ENCODE measurements at regions not wholly inside any gene's neighbourhood (a gene's known extent, or its start where the extent isn't known, plus 50 kb on each side); places are given as distances from the start of the nearest gene placed in this dataset.
A peak's percentile ranks its signal among the peaks of the same experiment; 100 is the strongest.
"Not testable (repeated sequence)": the region's sequence is repeated elsewhere in the genome, so short reads cannot be mapped to it uniquely, and the experiment has no call there.

DNA sequence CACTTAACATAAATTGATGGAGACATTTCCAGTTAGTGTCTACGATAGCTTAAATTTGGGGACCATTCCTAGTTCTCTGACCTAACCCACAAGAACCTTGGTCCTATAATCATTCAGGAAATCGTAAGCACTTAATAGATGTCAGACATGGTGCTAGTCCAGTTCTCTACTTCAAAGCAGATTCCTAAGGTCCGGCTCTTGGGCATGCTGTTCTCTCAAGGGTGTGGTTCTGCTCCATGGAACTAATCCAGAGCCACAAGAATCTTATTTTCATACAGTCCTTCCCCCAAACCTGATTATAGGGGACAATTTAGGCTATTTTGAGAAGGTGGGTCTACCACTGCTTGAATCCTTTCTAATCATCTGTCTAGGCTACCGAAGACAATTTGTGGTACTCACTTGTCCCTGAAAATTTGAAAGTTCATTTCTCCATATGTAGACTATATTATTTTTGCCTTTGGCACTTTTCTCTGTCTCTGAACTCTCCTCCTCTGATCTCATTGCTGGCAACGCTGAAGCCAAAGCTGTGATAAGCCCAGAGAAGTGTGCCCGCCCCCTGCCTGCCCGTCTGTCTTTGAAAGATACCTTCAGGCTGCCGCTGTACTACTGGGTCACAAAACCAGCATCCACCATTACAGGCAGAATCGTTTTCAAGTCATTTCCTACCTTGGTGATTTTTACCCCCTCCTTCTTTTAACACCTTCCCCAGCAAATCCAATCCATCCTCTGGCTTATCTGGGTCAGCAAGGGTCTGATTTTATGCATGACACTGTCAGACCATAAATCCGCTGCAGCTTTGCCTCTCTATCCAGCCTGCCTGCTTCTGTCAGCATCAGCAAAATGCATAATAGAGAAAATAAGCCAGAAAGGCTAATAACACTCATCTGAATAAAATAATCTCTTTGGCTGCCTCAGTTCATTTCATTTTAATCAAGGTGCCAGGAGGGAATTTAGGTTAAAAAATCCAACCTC lies 132.8 kb downstream of the SRGAP2 start:
- H3K27ac ChIP-seq (ENCODE audit: low read depth in 1 of 2, low read length in 2 of 2); H3K4me2 ChIP-seq (replicated peaks; ENCODE audit: extremely low read depth, low read length, poor library complexity, severe bottlenecking); H3K4me3 Mint-ChIP-seq; H3K27me3 Mint-ChIP-seq (ENCODE audit: low read depth in 3 of 3); H3K36me3 Mint-ChIP-seq; H3K36me3 ChIP-seq (replicated peaks in 1 of 2; ENCODE audit: control insufficient read depth in 1 of 2, insufficient read depth in 2 of 2, low read length in 2 of 2); DNase-seq; intact Hi-C loops (cut with micrococcal nuclease); H3K9me3 Mint-ChIP-seq; H3K27me3 ChIP-seq (ENCODE audit: control insufficient read depth in 2 of 2, insufficient read depth in 2 of 2, low read length in 2 of 2); H3K27ac Mint-ChIP-seq; H3K79me2 ChIP-seq (ENCODE audit: insufficient read depth, low read length); H2AFZ ChIP-seq (ENCODE audit: insufficient read depth, low read depth, low read length, poor library complexity, severe bottlenecking); H3K4me3 ChIP-seq (replicated peaks in 1 of 3; ENCODE audit: low read depth in 2 of 3, low read length in 3 of 3); H4K20me1 ChIP-seq (ENCODE audit: insufficient read depth, low read length); H3K9me3 ChIP-seq (replicated peaks in 1 of 2; ENCODE audit: control insufficient read depth in 1 of 2, insufficient read depth in 1 of 2, low read length in 2 of 2); H3K9ac ChIP-seq (ENCODE audit: insufficient read depth, low read length, poor library complexity, severe bottlenecking); H3K4me1 ChIP-seq (ENCODE audit: control insufficient read depth in 1 of 2, insufficient read depth in 2 of 2, low read length in 2 of 2); H3K4me1 Mint-ChIP-seq: not testable (repeated sequence)
- no CpG with 5 or more reads among the region's 10 CpGs for WGBS (ENCODE audit: insufficient coverage)

DNA sequence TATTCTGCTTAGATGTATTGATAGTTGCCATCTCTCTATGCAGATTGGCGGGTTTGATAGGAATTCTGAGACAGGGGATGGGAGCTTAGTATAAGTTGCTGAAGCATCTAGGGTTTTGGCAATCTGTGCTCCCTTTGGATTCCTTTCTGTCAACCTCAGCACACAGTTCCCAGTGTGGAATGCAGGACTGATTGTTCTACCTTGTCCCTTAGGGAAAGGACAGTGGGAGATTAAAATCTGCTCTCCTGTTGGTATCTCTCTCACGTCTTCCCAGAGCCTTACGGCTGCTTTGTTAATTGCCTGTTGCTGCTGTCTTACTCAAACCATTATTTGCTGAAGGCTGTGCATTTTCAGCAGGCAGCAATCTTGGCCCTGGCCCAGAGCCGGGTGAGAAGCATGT lies 133.3 kb upstream of the IKBKE start:
- H3K36me3 Mint-ChIP-seq; H3K79me2 ChIP-seq (ENCODE audit: insufficient read depth, low read length); H4K20me1 ChIP-seq (ENCODE audit: insufficient read depth, low read length); H3K4me3 Mint-ChIP-seq; H2AFZ ChIP-seq (ENCODE audit: insufficient read depth, low read depth, low read length, poor library complexity, severe bottlenecking); H3K4me3 ChIP-seq (replicated peaks in 1 of 3; ENCODE audit: low read depth in 2 of 3, low read length in 3 of 3); H3K36me3 ChIP-seq (replicated peaks in 1 of 2; ENCODE audit: control insufficient read depth in 1 of 2, insufficient read depth in 2 of 2, low read length in 2 of 2); H3K9me3 Mint-ChIP-seq; H3K4me1 Mint-ChIP-seq; H3K4me2 ChIP-seq (replicated peaks; ENCODE audit: extremely low read depth, low read length, poor library complexity, severe bottlenecking); intact Hi-C loops (cut with micrococcal nuclease); H3K9me3 ChIP-seq (replicated peaks in 1 of 2; ENCODE audit: control insufficient read depth in 1 of 2, insufficient read depth in 1 of 2, low read length in 2 of 2); DNase-seq; H3K4me1 ChIP-seq (ENCODE audit: control insufficient read depth in 1 of 2, insufficient read depth in 2 of 2, low read length in 2 of 2); H3K27me3 ChIP-seq (ENCODE audit: control insufficient read depth in 2 of 2, insufficient read depth in 2 of 2, low read length in 2 of 2); H3K9ac ChIP-seq (ENCODE audit: insufficient read depth, low read length, poor library complexity, severe bottlenecking); H3K27me3 Mint-ChIP-seq (ENCODE audit: low read depth in 3 of 3); H3K27ac ChIP-seq (ENCODE audit: low read depth in 1 of 2, low read length in 2 of 2); H3K27ac Mint-ChIP-seq: not testable (repeated sequence)
- no CpG with 5 or more reads among the region's 4 CpGs for WGBS (ENCODE audit: insufficient coverage)

DNA sequence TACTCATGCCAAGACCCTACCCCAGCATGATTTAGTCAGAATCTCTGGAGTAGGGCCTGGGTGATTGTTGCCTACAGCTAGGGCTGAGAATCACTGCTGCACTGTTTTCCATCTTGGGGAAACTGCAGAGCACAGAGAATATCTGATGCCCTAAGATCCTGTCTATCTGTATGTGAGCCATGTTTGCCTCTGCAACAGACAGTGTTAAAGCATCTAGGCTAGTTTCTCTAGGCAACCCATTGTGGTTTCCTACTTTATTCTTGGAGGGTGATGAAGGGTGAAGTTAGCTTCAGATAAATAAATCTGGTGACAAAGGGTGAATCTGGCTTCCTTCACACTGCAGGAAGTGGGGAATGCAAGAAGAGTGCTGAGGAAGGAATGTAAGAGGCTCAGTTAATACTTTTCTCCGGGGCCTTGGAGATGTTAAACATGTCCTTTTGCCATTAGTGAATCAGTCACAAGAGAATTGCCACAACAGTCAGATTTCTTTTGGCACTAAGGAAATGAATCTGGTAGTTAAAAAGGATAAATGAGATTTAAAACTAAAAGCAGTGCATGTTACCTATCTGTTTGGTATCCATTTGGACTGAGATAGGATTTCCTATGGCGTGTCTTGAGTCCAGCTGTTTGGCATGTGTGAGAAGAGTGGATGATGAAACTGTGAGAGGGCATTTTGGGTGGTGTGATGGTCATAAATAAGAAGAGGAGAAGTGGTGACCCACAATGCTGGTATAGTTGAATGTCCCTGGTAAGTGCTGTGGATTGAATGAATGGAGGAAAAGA lies 119.6 kb upstream of the IKBKE start:
- H3K9ac ChIP-seq (ENCODE audit: insufficient read depth, low read length, poor library complexity, severe bottlenecking); H3K4me2 ChIP-seq (replicated peaks; ENCODE audit: extremely low read depth, low read length, poor library complexity, severe bottlenecking); H3K27me3 ChIP-seq (ENCODE audit: control insufficient read depth in 2 of 2, insufficient read depth in 2 of 2, low read length in 2 of 2); H3K9me3 ChIP-seq (replicated peaks in 1 of 2; ENCODE audit: control insufficient read depth in 1 of 2, insufficient read depth in 1 of 2, low read length in 2 of 2); intact Hi-C loops (cut with micrococcal nuclease); H3K27ac ChIP-seq (ENCODE audit: low read depth in 1 of 2, low read length in 2 of 2); H3K36me3 Mint-ChIP-seq; H2AFZ ChIP-seq (ENCODE audit: insufficient read depth, low read depth, low read length, poor library complexity, severe bottlenecking); DNase-seq; H3K4me1 Mint-ChIP-seq; H3K79me2 ChIP-seq (ENCODE audit: insufficient read depth, low read length); H3K4me1 ChIP-seq (ENCODE audit: control insufficient read depth in 1 of 2, insufficient read depth in 2 of 2, low read length in 2 of 2); H3K9me3 Mint-ChIP-seq; H3K36me3 ChIP-seq (replicated peaks in 1 of 2; ENCODE audit: control insufficient read depth in 1 of 2, insufficient read depth in 2 of 2, low read length in 2 of 2); H4K20me1 ChIP-seq (ENCODE audit: insufficient read depth, low read length); H3K4me3 ChIP-seq (replicated peaks in 1 of 3; ENCODE audit: low read depth in 2 of 3, low read length in 3 of 3); H3K27me3 Mint-ChIP-seq (ENCODE audit: low read depth in 3 of 3); H3K4me3 Mint-ChIP-seq: not testable (repeated sequence)
- WGBS (ENCODE audit: insufficient coverage): 60% methylated on average over 1 of the region's 2 CpGs
- H3K27ac Mint-ChIP-seq: peak overlapping the region in 1 of 7 donors; percentile 69

DNA sequence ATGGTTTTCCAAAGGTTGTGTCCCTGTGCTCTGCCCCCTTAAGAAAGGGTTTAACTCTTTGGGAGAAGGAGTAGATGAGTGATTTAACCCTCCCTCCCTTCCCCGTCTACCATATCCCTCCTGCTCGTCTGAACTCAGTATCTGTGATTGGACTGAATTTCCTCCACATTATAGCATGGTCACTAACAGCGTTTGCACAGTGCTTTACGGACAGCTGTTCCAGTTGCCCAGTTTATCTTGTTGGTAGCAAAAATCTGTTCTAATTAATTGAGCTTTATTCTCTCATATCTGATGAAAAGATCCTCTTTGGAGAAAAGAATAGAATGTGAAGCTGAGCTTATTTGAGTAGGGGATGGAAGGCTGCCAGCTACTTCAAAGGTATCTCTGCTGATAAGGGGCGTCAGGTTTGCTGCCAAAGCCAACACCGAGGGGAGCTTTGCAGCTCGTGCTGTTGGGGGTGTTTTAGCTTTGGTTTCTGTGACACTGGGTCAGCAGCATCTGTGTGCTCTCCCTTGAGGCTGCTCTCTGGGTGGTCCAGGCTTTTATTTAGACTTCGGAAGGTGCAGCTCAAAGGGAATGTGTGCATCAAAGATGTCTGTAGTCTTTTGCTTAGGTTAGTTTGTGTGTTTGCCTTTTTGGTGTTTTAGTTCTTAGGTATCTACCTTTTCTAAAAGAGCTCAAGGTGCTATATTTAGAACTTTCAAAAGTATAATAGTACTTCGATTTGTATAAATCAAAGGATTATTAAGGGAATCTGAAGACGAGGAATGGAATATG lies 118.8 kb upstream of the IKBKE start:
- H3K27ac ChIP-seq (ENCODE audit: low read depth in 1 of 2, low read length in 2 of 2); H3K36me3 Mint-ChIP-seq; H3K4me3 ChIP-seq (replicated peaks in 1 of 3; ENCODE audit: low read depth in 2 of 3, low read length in 3 of 3); H3K27me3 ChIP-seq (ENCODE audit: control insufficient read depth in 2 of 2, insufficient read depth in 2 of 2, low read length in 2 of 2); H3K79me2 ChIP-seq (ENCODE audit: insufficient read depth, low read length); H4K20me1 ChIP-seq (ENCODE audit: insufficient read depth, low read length); intact Hi-C loops (cut with micrococcal nuclease); H3K9ac ChIP-seq (ENCODE audit: insufficient read depth, low read length, poor library complexity, severe bottlenecking); H3K27me3 Mint-ChIP-seq (ENCODE audit: low read depth in 3 of 3); DNase-seq; H3K9me3 Mint-ChIP-seq; H3K4me1 ChIP-seq (ENCODE audit: control insufficient read depth in 1 of 2, insufficient read depth in 2 of 2, low read length in 2 of 2); H3K4me3 Mint-ChIP-seq; H3K9me3 ChIP-seq (replicated peaks in 1 of 2; ENCODE audit: control insufficient read depth in 1 of 2, insufficient read depth in 1 of 2, low read length in 2 of 2); H3K4me2 ChIP-seq (replicated peaks; ENCODE audit: extremely low read depth, low read length, poor library complexity, severe bottlenecking); H3K27ac Mint-ChIP-seq; H2AFZ ChIP-seq (ENCODE audit: insufficient read depth, low read depth, low read length, poor library complexity, severe bottlenecking); H3K4me1 Mint-ChIP-seq; H3K36me3 ChIP-seq (replicated peaks in 1 of 2; ENCODE audit: control insufficient read depth in 1 of 2, insufficient read depth in 2 of 2, low read length in 2 of 2): not testable (repeated sequence)
- WGBS (ENCODE audit: insufficient coverage): no CpG with 5 or more reads among the region's 10 CpGs

Measured in CD14-positive monocyte (primary cell).